Dedifferentiated amniotic fluid mesenchymal stem cell (primary cell): ENCODE measurements at regions not wholly inside any gene's neighbourhood (a gene's known extent, or its start where the extent isn't known, plus 50 kb on each side); places are given as distances from the start of the nearest gene placed in this dataset.
A peak's percentile ranks its signal among the peaks of the same experiment; 100 is the strongest.

Source experiments
- DNase-seq: peaks from one replicate; pipeline ENCODE4 v3.0.0-alpha.2; 2016; ENCODE audit errors: extremely low spot score

DNA sequence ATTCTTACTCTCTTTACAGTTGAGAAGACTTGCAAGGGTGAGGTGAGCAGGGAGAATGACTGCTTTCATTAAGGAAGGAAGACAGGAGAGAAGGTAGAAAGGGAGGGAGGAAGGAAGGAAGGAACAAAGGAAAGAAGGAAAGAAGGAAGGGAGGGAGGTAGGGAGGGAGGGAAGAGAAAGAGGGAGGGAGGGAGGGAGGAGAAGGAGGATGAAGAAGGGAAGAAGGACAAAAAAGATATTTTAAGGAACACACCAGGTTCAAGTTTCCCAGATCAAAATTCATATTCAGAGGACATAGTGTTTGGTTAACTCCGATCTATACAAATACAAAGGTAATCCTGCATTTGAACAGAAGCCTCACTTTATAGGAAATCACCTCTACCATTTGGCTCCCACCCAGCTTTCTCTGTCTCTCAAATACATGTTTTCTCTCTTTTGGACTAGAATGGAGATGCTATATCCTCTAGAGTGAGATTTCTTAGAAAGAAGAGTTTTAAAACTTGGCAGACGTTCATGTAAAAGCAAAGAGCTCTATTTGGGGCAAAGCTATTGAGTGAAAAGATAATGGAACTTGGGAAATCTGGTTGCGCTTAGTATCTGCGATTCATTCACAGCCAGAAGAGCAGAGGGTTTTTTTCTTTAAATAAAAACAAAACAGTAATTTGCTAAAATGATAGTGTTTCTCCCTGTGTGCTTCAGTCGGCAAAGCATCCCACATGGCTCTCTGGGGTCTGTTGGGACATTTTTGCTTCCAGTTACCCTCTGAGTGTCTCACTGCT lies 261.9 kb upstream of the LYZL1 start:
- no peak for DNase-seq

GRCh38 chr10:29028486-29028885 lies 260.4 kb upstream of the LYZL1 start:
- DNase-seq, result no peak

DNA sequence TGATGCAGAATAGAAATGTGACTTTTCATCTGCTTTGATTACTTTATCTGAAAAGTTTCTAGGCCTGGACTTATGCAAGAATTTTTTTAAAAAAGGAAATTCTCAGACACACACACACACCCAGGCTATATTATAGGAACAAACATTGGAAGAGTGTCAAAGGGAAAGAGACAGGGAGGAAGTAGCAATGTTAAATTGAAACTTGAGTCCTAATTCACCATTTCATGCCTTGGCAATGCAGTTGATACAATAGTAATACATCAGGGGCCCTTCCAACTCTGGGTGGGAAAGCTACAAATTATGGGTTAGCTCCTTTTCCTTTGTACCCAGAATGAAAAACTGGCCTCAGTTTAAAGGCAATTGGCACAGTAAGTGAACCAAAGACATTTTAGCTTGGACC lies 258.0 kb upstream of the LYZL1 start:
- no peak for DNase-seq

DNA sequence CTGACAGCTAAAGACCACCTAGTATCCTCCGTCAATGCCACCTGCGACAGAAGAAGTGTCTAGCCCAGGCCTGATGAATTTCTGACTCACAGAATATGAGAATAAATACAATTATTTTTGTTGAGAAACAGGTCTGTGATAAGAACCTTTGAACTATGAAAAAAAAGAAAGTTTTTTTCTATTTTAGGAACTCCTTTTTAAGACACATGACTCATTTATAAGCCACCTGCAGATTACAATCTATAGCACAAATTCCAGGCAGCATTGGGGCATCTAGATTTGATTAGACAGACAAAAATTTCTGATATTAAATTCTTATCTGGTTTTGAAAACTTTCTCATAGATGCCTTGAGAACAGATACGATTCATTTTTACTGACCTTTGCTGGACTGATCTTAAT lies 256.7 kb upstream of the LYZL1 start:
- no peak for DNase-seq

DNA sequence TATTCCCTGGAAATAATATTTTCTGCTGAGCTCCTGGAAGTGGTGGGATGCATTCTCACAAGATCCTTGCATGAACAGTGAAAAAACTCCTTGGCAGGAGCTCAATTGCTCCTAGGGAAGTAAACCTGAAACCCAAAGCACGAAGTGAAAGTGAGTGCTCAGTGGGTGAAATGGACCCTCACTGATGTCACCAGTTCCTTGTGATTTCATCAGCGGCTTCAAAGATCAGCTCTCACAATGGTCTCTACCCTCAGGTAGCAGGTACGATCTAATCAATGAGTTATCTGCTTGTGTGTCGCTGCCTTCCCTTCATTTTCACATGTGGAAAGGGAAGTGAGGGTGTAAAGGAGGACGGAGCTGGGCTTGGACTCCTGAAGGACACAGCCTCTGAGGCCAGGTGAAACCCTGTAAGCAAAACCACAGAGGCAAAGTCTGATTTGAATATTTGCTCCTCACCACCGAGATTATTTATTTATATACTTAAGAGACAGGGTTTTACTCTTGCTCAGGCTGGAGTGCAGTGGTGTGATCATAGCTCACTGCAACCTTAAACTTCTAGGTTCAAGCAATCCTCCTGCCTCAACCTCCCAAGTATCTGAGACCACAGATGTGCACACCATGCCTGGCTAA lies 255.4 kb upstream of the LYZL1 start:
- no peak for DNase-seq

DNA sequence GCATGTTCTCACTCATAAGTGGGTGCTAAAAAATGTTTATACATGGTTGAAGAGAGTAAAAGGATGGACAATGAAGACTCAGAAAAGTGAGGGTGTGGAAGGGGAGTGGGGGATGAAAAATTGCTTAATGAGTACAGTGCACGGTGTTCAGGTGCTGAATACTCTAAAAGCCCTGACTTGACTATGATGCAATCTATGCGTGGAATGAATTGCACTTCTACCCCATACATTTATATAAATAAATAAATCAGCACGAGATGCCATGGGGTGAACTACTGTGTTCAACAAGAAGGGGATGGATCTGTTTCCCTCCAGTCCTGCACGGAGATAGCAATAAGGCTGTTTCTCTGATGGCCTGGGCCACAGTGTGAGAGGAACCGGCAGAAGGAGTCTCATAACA lies 254.3 kb upstream of the LYZL1 start:
- DNase-seq, result no peak

DNA sequence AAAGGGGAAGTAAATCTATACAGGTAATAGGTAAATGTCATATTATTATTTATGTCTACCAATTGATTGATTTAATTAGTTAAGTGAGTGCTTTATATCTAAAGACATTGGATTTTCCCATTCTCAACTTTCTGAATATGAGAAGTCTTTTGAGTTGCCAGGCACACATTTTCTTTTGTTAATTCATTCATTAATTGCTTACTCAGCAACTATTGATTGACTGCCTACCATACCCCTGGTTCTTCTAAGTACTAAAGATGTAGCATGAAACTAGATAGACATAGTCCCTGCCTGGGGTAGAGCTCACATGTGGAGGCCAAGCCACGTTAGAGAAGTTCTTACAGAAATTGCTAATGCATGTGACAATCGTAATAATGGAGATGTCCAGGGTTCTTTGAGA lies 253.1 kb upstream of the LYZL1 start:
- no peak for DNase-seq

GRCh38 chr10:29037348-29038113 lies 251.3 kb upstream of the LYZL1 start:
- DNase-seq, result no peak

DNA sequence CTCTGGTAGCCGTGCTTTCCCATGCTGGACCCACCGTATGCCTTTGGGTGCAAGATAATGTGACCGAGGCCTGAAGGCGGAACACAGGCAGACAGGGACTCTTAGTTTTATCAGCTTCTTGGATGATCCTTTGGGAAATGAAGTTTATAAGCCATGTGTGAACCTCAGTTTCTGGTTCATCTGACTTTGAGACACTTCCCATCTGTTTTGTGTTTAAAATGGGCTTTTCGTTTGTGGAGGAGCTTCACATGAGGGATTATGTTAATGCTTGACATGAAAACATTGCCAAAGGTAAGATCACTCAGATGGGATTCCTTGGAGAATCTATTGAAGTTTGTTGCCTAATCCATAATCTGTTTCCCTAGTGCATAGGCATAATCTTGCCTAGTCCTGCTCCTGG lies 249.8 kb upstream of the LYZL1 start:
- no peak for DNase-seq

GRCh38 chr10:29039677-29040189 lies 249.1 kb upstream of the LYZL1 start:
- peak; percentile 85 for DNase-seq

DNA sequence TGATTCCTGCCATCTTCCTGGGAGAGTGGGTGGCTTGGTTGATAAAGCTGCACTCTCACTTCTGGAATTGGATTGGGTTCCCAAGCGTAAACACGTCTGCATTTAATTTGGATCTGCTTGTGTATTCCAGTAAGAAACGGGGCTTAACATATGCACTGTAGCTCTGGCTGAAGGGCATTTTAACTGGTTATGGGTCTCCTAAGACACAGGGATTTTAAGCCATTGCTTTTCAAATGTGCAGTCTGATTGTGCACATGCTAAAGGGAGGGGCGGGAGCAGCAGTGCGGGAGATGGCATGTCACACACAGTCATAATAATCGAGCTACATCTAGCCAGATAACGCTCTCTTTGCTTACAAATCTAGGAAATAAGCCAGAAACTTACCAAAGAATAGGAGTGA lies 247.3 kb upstream of the LYZL1 start:
- no peak for DNase-seq

DNA sequence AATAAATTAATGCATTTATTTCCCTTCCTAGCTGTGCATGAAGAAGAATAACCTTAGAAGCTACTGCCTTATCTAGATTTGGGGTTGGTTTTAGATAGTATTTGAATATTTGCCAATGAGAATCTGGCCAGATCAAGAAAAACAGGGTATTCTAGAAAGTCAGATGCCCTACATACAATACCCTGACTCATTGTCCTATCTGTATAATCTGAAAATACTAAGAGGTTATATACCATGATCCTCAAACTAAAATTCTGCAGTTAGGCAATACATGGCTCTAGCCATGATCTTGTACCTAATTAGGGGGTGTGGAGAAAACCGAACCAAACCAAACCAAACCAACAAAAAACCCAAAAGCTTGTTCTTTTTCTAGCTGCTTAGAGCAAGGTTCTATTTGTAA lies 240.4 kb upstream of the LYZL1 start:
- DNase-seq, result no peak

- no peak for DNase-seq
These were observed 238.8 kb upstream of the LYZL1 start for GRCh38 chr10:29050081-29050480.

DNA sequence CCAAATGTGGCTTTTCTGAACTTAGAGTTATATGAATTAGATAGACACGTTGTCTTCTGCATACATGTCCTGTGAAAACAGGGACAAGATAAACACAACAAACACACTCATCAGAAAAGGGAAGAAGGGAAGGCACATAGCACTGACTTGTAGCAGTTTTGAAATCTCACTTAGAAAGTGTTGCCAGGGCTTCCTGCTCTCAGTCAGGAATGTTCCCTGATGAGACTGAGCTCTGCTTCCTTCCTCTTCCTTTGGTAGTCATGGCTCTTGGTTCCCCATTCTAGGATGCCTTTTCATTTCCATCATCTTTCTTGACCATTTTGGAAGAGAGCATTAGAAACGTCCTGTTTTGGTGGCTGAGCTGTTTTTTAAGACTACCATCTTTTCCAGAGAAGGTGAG lies 233.8 kb upstream of the LYZL1 start:
- no peak for DNase-seq

GRCh38 chr10:29056729-29057128 lies 232.1 kb upstream of the LYZL1 start:
- no peak for DNase-seq

DNA sequence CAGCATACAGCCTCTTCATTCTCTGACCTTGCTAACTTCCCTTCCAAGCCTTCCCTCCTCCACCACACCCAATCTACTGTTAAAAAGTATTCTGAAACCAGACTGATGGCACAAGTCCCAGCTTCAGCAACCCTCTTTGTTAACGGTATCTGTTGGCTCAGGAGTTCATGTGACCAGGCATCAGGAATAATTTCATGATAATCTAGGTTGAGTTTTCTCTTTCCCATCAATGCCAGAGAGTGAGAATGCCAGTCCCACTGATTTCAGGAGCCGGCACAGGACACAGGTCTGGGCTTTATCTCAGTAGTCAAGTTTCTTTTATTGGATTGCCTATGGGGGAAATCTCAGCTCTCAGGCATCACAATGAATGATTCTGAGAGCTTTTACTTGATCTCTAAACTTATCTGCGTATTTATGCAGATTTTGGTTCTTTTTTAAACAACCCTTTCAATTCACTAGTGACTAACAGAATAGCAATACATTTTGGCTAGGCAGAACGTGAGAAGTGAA lies 231.0 kb upstream of the LYZL1 start:
- DNase-seq, result peak; percentile 41

- DNase-seq, result peak; percentile 19
These were observed 224.8 kb upstream of the LYZL1 start for GRCh38 chr10:29063806-29064644.

DNA sequence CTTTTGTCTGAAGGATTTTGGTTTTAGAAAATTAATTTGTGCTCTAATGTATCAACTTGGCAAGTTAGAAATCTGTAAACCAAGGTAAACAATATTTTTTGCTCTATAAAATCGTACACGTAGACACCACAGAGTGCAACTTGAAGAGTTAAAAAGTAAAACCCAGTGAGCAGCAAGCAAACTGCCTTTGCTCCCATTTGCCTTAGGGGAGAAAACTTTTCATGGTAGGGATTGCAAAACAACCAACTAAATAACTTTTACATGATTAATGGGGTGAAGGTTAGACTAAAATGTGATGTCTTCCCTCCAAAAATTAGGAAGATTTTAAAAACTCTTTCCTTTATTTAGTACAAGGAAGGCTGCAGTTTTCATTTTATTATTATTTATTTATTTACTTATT lies 224.2 kb upstream of the LYZL1 start:
- DNase-seq, result no peak

DNA sequence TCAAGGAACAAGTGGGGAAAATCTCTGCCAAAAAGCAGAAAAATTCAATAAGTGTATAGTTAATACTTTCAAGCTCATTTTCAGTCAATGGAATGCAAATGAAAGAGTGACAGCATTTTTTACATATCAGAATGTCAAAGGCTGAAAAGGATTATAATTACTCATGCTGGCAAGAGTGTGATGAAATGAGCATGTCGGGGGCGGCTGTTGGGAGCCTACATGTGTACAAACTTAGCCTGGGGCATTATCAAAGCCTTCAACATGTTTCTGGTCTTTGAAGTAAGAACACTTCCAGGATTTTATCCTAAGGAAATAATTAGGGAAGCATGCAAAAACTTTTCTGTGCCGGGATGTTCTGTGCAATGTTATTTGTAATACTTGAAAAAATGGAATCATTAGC lies 221.7 kb upstream of the LYZL1 start:
- DNase-seq, result peak; percentile 68

DNA sequence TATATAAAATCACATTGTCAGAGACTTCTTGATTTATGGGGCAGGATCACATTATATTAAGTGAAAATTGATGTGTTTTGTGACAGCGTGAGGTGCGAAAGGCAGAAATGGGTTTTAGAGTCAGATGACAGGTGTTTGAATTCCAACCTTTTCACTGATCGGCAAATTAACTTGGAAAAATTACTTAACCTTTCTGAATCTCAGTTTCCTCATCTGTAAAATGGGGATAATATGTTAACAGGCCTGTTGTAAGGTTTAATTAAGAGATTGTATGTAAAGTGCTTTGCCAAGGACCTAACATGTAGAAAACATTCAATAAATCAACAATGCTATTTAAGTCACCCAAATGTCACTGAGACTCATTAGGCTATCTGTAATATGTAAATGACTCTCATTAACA lies 221.2 kb upstream of the LYZL1 start:
- no peak for DNase-seq

GRCh38 chr10:29068302-29068701 lies 220.6 kb upstream of the LYZL1 start:
- DNase-seq, result no peak

DNA sequence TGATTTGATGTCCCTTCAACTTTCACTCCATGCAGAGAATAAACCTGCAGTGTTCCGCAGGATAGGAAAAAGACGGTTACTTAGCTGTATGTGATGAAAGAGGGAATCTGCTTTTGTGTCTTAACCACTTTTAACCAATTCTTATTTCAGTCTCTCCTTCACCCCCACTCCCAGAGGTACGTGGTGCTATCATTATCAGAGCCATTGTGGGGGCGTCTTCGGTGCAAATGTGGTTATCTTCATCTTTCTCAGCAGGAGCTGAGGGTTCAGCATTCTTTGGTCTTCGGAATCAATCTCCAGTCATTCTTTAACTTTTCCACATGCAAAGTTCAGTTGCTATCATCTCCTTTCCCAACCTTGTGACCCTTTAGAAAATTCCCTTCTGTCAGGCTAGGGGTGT lies 219.9 kb upstream of the LYZL1 start:
- DNase-seq, result no peak
